Osteocyte (in vitro differentiated cells): ENCODE measurements at regions not wholly inside any gene's neighbourhood (a gene's known extent, or its start where the extent isn't known, plus 50 kb on each side); places are given as distances from the start of the nearest gene placed in this dataset.

Source experiments
- DNase-seq: peaks from one replicate; pipeline ENCODE4 v3.0.0; 2021; ENCODE audit warnings: mixed read lengths; ENCODE audit not compliant: unreplicated experiment; ENCODE audit errors: extremely low spot score
- H3K27ac Mint-ChIP-seq: one replicate; pipeline ENCODE4 v1.8.0; 2021; ENCODE audit warnings: mild to moderate bottlenecking, mixed read lengths; ENCODE audit not compliant: unreplicated experiment
- H3K27me3 Mint-ChIP-seq: one replicate; pipeline ENCODE4 v1.8.0; 2021; ENCODE audit warnings: mixed read lengths; ENCODE audit not compliant: unreplicated experiment
- H3K36me3 Mint-ChIP-seq: one replicate; pipeline ENCODE4 v1.8.0; 2021; ENCODE audit warnings: mixed read lengths; ENCODE audit not compliant: unreplicated experiment
- H3K4me1 Mint-ChIP-seq: one replicate; pipeline ENCODE4 v1.8.0; 2021; ENCODE audit warnings: mixed read lengths; ENCODE audit not compliant: unreplicated experiment
- H3K4me3 Mint-ChIP-seq: one replicate; pipeline ENCODE4 v1.8.0; 2021; ENCODE audit warnings: mild to moderate bottlenecking, moderate library complexity, mixed read lengths; ENCODE audit not compliant: unreplicated experiment
- H3K9me3 Mint-ChIP-seq: one replicate; pipeline ENCODE4 v1.8.0; 2021; ENCODE audit warnings: mixed read lengths; ENCODE audit not compliant: unreplicated experiment
- CTCF ChIP-seq: fragments of 200-600 bp; sonication (generic); IDR thresholded peaks from 2 replicates; pipeline ENCODE4 v1.5.0; 2021; ENCODE audit warnings: antibody characterized with exemption, mild to moderate bottlenecking, moderate library complexity

GRCh38 chr3:157672061-157672460 lies 168.8 kb upstream of the VEPH1 start:
- Mint-ChIP-seq H3K4me3 (no peak overlapping the region), H3K4me1 (peaks cover 10% of the 10 kb centered on the region), H3K27ac (no peak overlapping the region), H3K36me3 (no peaks in the 10 kb centered on the region), H3K9me3 (no peaks in the 10 kb centered on the region), H3K27me3 (peaks cover 7% of the 10 kb centered on the region)
- DNase-seq, result no peak
- TF ChIP-seq CTCF, result no peak

GRCh38 chr3:157671656-157672055 lies 168.4 kb upstream of the VEPH1 start:
- H3K27ac Mint-ChIP-seq, result no peak overlapping the region
- no peaks in the 10 kb centered on the region for H3K9me3 Mint-ChIP-seq
- no peak for DNase-seq
- TF ChIP-seq CTCF, result no peak
- H3K4me3 Mint-ChIP-seq, result no peak overlapping the region
- H3K27me3 Mint-ChIP-seq, result peaks cover 7% of the 10 kb centered on the region
- peaks cover 10% of the 10 kb centered on the region for H3K4me1 Mint-ChIP-seq
- no peaks in the 10 kb centered on the region for H3K36me3 Mint-ChIP-seq

- DNase-seq, result no peak
- peaks cover 10% of the 10 kb centered on the region for H3K4me1 Mint-ChIP-seq
- H3K4me3 Mint-ChIP-seq, result no peak overlapping the region
- no peak overlapping the region for H3K27ac Mint-ChIP-seq
- TF ChIP-seq CTCF, result no peak
- H3K27me3 Mint-ChIP-seq, result peaks cover 3% of the 10 kb centered on the region
- no peaks in the 10 kb centered on the region for H3K36me3 Mint-ChIP-seq
- no peaks in the 10 kb centered on the region for H3K9me3 Mint-ChIP-seq
These were observed 166.2 kb upstream of the VEPH1 start for GRCh38 chr3:157669416-157669815.

- no peak overlapping the region for H3K27ac Mint-ChIP-seq
- H3K36me3 Mint-ChIP-seq, result no peaks in the 10 kb centered on the region
- peaks cover 6% of the 10 kb centered on the region for H3K27me3 Mint-ChIP-seq
- TF ChIP-seq CTCF, result no peak
- no peak overlapping the region for H3K4me3 Mint-ChIP-seq
- DNase-seq, result no peak
- H3K9me3 Mint-ChIP-seq, result no peaks in the 10 kb centered on the region
- H3K4me1 Mint-ChIP-seq, result peaks cover 10% of the 10 kb centered on the region
These were observed 164.3 kb upstream of the VEPH1 start for GRCh38 chr3:157667493-157667892.

GRCh38 chr3:157662171-157662570 lies 159.0 kb upstream of the VEPH1 start:
- Mint-ChIP-seq H3K4me3 (no peak overlapping the region), H3K27ac (no peak overlapping the region), H3K4me1 (no peaks in the 10 kb centered on the region), H3K27me3 (peaks cover 25% of the 10 kb centered on the region), H3K9me3 (no peaks in the 10 kb centered on the region), H3K36me3 (no peaks in the 10 kb centered on the region)
- DNase-seq, result no peak
- no peak for TF ChIP-seq CTCF
